PFSK-1 (cell line): ENCODE measurements at regions not wholly inside any gene's neighbourhood (a gene's known extent, or its start where the extent isn't known, plus 50 kb on each side); places are given as distances from the start of the nearest gene placed in this dataset.

Source experiments
- POLR2AphosphoS5 ChIP-seq: IDR thresholded peaks from 2 replicates; pipeline ENCODE4 v1.6.1; 2012; ENCODE audit warnings: low read depth, mild to moderate bottlenecking, control low read depth, low read length, moderate library complexity
- SIN3A ChIP-seq: IDR thresholded peaks from 2 replicates; pipeline ENCODE4 v1.6.1; 2012; ENCODE audit warnings: mild to moderate bottlenecking, low read length, moderate library complexity, borderline replicate concordance; ENCODE audit not compliant: insufficient read depth
- TF ChIP-seq, protein P1 (sequence below), 2 experiments: IDR thresholded peaks; 2 replicates each; pipeline versions ENCODE4 v1.6.1 to v1.8.0; 2011 to 2012; ENCODE audit warnings: low read depth in 2 of 2, low read length in 2 of 2, control low read depth in 1 of 2, inconsistent platforms in 1 of 2, mild to moderate bottlenecking in 1 of 2, moderate library complexity in 1 of 2; ENCODE audit not compliant: insufficient read depth in 1 of 2

DNA sequence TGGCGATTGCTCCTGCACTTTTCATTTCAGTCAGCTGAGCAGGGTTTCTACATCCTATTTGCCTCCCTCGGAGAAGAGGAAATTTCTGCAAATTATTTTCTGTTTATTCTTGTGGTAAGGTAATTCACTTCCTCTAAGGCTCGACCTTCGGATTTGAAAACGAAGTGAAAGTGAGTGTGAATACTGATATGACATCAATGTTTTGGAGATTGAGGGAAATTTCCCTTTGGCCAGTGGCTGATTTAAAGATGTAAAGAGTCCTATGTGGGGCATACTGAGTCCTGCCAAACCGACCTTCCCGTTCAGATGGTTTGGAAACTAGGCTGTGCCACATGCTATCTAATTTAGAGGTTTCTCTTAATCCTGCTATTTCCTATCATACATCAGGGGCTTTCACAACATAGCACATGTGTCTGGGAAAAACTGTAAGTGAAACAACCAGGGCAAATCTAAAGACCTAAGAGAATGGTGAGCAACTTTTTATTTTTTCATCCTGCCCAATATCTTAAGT, 112.3 kb downstream of the POSTN start:
- TF ChIP-seq, protein P1, sequence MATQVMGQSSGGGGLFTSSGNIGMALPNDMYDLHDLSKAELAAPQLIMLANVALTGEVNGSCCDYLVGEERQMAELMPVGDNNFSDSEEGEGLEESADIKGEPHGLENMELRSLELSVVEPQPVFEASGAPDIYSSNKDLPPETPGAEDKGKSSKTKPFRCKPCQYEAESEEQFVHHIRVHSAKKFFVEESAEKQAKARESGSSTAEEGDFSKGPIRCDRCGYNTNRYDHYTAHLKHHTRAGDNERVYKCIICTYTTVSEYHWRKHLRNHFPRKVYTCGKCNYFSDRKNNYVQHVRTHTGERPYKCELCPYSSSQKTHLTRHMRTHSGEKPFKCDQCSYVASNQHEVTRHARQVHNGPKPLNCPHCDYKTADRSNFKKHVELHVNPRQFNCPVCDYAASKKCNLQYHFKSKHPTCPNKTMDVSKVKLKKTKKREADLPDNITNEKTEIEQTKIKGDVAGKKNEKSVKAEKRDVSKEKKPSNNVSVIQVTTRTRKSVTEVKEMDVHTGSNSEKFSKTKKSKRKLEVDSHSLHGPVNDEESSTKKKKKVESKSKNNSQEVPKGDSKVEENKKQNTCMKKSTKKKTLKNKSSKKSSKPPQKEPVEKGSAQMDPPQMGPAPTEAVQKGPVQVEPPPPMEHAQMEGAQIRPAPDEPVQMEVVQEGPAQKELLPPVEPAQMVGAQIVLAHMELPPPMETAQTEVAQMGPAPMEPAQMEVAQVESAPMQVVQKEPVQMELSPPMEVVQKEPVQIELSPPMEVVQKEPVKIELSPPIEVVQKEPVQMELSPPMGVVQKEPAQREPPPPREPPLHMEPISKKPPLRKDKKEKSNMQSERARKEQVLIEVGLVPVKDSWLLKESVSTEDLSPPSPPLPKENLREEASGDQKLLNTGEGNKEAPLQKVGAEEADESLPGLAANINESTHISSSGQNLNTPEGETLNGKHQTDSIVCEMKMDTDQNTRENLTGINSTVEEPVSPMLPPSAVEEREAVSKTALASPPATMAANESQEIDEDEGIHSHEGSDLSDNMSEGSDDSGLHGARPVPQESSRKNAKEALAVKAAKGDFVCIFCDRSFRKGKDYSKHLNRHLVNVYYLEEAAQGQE (IDR thresholded peaks at IDR 0.05; ENCODE audit: insufficient read depth in 1 of 2, low read depth in 2 of 2, low read length in 2 of 2) = no peak
- TF ChIP-seq POLR2AphosphoS5 (no peak), SIN3A (no peak)
